Epithelial cell of proximal tubule (primary cell): ENCODE measurements at regions not wholly inside any gene's neighbourhood (a gene's known extent, or its start where the extent isn't known, plus 50 kb on each side); places are given as distances from the start of the nearest gene placed in this dataset.

Experiments used
- DNase-seq: peaks from one replicate; pipeline ENCODE4 v3.0.0-alpha.2; 2011; ENCODE audit warnings: low read depth
- H3K4me3 ChIP-seq: 2 replicates; pipeline ENCODE4 v1.5.1; 2011; ENCODE audit warnings: low read depth, mild to moderate bottlenecking, low read length
- TF ChIP-seq, protein P1 (sequence below): conservative IDR thresholded peaks from 2 replicates; pipeline ENCODE4 v1.5.1; 2012; ENCODE audit warnings: low read depth, mild to moderate bottlenecking, low read length

GRCh38 chr22:49500076-49500460, 327.6 kb downstream of the BRD1 start:
- no peak for DNase-seq
- no peak overlapping the region for H3K4me3 ChIP-seq
- TF ChIP-seq, protein P1, sequence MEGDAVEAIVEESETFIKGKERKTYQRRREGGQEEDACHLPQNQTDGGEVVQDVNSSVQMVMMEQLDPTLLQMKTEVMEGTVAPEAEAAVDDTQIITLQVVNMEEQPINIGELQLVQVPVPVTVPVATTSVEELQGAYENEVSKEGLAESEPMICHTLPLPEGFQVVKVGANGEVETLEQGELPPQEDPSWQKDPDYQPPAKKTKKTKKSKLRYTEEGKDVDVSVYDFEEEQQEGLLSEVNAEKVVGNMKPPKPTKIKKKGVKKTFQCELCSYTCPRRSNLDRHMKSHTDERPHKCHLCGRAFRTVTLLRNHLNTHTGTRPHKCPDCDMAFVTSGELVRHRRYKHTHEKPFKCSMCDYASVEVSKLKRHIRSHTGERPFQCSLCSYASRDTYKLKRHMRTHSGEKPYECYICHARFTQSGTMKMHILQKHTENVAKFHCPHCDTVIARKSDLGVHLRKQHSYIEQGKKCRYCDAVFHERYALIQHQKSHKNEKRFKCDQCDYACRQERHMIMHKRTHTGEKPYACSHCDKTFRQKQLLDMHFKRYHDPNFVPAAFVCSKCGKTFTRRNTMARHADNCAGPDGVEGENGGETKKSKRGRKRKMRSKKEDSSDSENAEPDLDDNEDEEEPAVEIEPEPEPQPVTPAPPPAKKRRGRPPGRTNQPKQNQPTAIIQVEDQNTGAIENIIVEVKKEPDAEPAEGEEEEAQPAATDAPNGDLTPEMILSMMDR = no peak

DNA sequence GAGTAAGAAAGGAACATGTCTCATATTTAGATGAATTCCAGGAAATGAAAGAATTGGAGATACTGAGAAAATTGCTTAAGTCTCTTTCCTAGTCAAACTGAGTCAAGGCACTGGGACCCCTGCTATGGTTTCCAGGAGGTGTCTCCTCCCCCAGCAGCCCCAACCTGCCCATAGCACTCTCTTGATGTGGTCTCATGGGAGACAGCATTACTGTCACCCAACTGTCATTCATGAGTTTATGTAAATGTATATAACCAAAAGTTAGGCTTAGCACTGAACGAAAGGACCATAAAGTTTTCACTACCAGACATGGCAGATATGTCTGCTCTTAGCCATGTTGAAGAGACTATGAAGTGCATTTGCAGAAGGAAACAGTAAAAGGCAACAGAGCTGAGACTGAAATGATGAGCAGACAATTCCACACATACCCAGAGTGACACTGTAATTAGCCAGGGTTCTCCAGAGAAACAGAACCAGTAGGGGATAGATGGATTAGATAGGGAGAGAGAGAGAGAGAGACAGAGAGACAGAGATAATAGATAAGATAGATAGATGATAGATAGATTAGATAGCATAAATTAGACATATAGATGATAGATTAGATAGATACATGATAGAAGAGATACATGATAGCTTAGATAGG, 328.1 kb downstream of the BRD1 start:
- TF ChIP-seq, protein P1 = no peak
- DNase-seq = no peak
- H3K4me3 ChIP-seq = no peak overlapping the region

DNA sequence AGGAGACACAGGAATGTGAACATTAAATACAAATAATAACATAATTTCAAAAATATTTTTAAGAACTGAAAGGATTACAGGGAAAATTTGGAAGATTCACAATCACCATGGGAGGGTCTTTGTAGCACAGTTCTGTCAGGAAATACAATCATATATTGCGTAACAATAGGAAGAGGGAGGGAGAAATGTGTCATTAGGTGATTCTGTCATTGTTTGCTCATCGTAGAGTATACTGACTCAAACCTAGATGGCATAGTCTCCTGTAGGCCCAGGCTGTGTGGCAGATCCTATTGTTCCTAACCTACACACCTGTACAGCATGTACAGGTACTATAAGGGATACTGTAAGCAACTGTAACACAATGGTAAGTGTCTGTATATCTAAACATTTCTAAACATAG, 330.4 kb downstream of the BRD1 start:
- DNase-seq = no peak
- H3K4me3 ChIP-seq = no peak overlapping the region
- TF ChIP-seq, protein P1 = no peak

GRCh38 chr22:49494555-49494954, 333.1 kb downstream of the BRD1 start:
- H3K4me3 ChIP-seq = no peak overlapping the region

GRCh38 chr22:49492741-49493251, 334.9 kb downstream of the BRD1 start:
- no peak overlapping the region for H3K4me3 ChIP-seq
- no peak for DNase-seq
- TF ChIP-seq, protein P1 = no peak

More at GRCh38 chr22:49494555-49494954, 333.1 kb downstream of the BRD1 start:
- TF ChIP-seq, protein P1 = no peak
- DNase-seq = no peak

DNA sequence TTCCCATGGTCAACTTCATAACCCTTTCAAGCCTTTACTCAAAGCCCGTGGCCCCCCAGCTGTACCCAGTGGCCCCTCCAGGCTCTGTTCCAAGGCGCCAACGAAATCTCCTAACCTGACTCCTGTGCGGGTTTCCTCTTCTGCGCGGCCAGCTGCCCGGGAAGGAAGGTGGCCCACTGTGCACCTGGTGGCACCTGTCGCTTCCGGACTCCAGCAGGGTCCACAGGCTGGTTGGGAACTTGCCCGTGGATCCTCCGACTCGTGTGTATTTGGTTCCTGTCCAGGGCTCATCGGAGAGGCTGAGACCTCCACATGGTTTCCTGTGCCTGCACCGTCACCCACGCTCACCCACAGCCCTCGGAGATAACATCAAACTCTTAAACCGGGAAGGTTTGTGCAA, 335.4 kb downstream of the BRD1 start:
- TF ChIP-seq, protein P1 = no peak
- DNase-seq = no peak
- H3K4me3 ChIP-seq = no peak overlapping the region

DNA sequence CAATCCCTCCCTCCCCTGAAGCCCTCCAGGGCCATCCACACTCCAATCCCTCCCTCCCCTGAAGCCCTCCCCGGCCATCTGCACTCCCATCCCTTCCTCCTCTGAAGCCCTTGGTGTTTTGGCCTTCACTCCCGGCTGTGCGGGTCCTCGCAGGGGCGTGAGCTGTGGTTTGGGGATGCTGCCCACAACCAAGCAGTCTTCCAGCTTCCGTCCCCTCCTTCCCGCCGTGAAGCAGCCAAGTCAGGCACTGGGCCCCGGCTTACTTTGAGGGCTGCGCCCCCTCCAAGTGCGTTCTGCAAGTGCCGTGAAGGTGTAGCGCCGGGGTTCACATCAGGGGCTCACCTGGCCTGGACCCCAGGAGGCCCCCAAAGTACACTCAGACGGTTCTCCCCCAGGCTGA, 335.9 kb downstream of the BRD1 start:
- TF ChIP-seq, protein P1 = no peak

More for the DNA sequence above, 335.9 kb downstream of the BRD1 start:
- DNase-seq = no peak
- no peak overlapping the region for H3K4me3 ChIP-seq
